ENCODE measurements at regions not wholly inside any gene's neighbourhood (a gene's known extent, or its start where the extent isn't known, plus 50 kb on each side); places are given as distances from the start of the nearest gene placed in this dataset.

DNA sequence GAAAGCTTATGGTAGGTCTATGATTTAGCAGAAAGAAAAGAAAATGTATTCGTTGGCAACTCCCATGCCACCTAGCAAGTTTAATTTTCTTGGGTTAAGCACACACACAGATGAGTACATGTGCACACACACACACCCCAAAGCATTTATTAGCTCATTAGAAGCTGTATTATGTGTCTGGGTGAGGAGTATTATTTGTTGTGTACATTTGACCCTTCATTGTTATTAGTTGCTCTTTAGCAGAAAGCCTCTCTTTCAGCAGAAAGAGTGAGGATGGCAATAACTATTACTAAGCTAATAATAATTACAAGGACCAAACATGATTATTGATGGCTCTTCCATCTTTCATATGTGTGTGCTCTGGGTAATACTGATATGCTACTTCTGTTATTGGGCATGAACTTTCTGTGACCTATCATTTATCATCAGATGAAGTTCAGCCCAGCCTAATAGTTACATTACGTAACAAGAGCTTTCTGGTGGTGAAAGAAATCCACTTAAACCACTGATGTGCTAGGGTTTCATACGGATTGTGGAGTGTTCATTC, 177.4 kb upstream of the OBI1 start:
- Histone ChIP-seq H2AFZ (no peak overlapping the region), H4K20me1 (ENCODE audit: insufficient read depth) (no peaks in the 10 kb centered on the region), H3K27me3 (replicated peaks; ENCODE audit: insufficient read depth) (no peaks in the 10 kb centered on the region), H3K79me2 (ENCODE audit: insufficient read depth) (no peaks in the 10 kb centered on the region), H3K9ac (no peak overlapping the region), H3K36me3 (ENCODE audit: low read depth) (no peaks in the 10 kb centered on the region), H3F3A (ENCODE audit: insufficient read depth) (no peaks in the 10 kb centered on the region), H3K4me1 (ENCODE audit: insufficient read depth) (no peaks in the 10 kb centered on the region), H3K4me3 (no peak overlapping the region), H3K9me2 (ENCODE audit: insufficient read depth) (no peaks in the 10 kb centered on the region), H3K4me2 (ENCODE audit: unreplicated experiment) (no peak overlapping the region), H3K9me3 (ENCODE audit: low read depth) (no peaks in the 10 kb centered on the region), H3K27ac (no peak overlapping the region)
- in situ Hi-C loops (cut with MboI) = no loop called here
- 16 to 17% methylated on average over 3 of the region's 3 CpGs for WGBS, 2 experiments (ENCODE audit: low coverage in 1 of 2, low lambda C conversion rate in 2 of 2, missing lambda C conversion rate in 2 of 2)
- no peak for DNase-seq
- TF ChIP-seq EZH2 (IDR thresholded peaks at IDR 0.05; ENCODE audit: insufficient read depth, poor library complexity, severe bottlenecking) = no peak
- TF ChIP-seq EZH2phosphoT487 (IDR thresholded peaks at IDR 0.05; ENCODE audit: insufficient read depth, low read depth) = no peak

- Histone ChIP-seq H4K20me1 (ENCODE audit: insufficient read depth) (no peaks in the 10 kb centered on the region), H3K4me2 (ENCODE audit: unreplicated experiment) (no peak overlapping the region), H3K9ac (no peak overlapping the region), H3K79me2 (ENCODE audit: insufficient read depth) (no peaks in the 10 kb centered on the region), H3K4me1 (ENCODE audit: insufficient read depth) (no peaks in the 10 kb centered on the region), H3K27me3 (replicated peaks; ENCODE audit: insufficient read depth) (no peaks in the 10 kb centered on the region), H3F3A (ENCODE audit: insufficient read depth) (no peaks in the 10 kb centered on the region), H3K9me2 (ENCODE audit: insufficient read depth) (no peaks in the 10 kb centered on the region), H3K36me3 (ENCODE audit: low read depth) (no peaks in the 10 kb centered on the region), H3K27ac (no peak overlapping the region), H3K9me3 (ENCODE audit: low read depth) (no peaks in the 10 kb centered on the region), H3K4me3 (no peak overlapping the region), H2AFZ (no peak overlapping the region)
- WGBS, 2 experiments (ENCODE audit: low coverage in 1 of 2, low lambda C conversion rate in 2 of 2, missing lambda C conversion rate in 2 of 2) = 0 to 6% methylated on average over 3 of the region's 3 CpGs
- in situ Hi-C loops (cut with MboI) = no loop called here
- no peak for DNase-seq
- TF ChIP-seq EZH2 (IDR thresholded peaks at IDR 0.05; ENCODE audit: insufficient read depth, poor library complexity, severe bottlenecking) = no peak
Observed at GRCh38 chr13:78832461-78832860, 173.5 kb upstream of the OBI1 start.

DNA sequence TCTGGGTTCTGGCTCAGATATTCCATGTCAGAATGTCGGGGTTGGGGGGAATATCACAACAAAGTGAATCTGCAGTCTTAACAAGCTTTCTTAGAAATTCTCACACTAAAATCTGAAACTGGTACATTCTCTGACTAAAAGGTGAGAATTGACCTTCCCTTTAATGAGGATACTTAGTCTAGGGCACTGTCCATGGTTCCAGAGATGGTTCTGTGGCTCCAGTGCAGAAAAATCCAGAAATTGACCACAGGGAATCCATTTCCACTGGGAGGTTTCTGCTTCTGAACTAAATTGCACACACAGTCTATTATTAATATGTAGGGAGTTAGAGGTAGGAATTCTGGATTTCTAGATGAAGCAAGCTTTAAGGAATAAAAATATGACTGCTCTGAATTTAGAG, 171.6 kb upstream of the OBI1 start:
- no peak overlapping the region for H2AFZ ChIP-seq
- no peak overlapping the region for H3K4me3 ChIP-seq
- H3K27me3 ChIP-seq (replicated peaks; ENCODE audit: insufficient read depth) = no peaks in the 10 kb centered on the region
- H3K4me1 ChIP-seq (ENCODE audit: insufficient read depth) = no peaks in the 10 kb centered on the region
- no peak overlapping the region for H3K27ac ChIP-seq
- WGBS, 2 experiments (ENCODE audit: low coverage in 1 of 2, low lambda C conversion rate in 2 of 2, missing lambda C conversion rate in 2 of 2) = 16 to 23% methylated on average over 1 of the region's 1 CpG
- no peaks in the 10 kb centered on the region for H4K20me1 ChIP-seq (ENCODE audit: insufficient read depth)
- no peak overlapping the region for H3K9ac ChIP-seq
- H3F3A ChIP-seq (ENCODE audit: insufficient read depth) = no peaks in the 10 kb centered on the region
- in situ Hi-C loops (cut with MboI) = no loop called here
- H3K36me3 ChIP-seq (ENCODE audit: low read depth) = no peaks in the 10 kb centered on the region
- no peaks in the 10 kb centered on the region for H3K9me2 ChIP-seq (ENCODE audit: insufficient read depth)
- H3K4me2 ChIP-seq (ENCODE audit: unreplicated experiment) = no peak overlapping the region
- no peak for DNase-seq
- no peaks in the 10 kb centered on the region for H3K79me2 ChIP-seq (ENCODE audit: insufficient read depth)
- H3K9me3 ChIP-seq (ENCODE audit: low read depth) = no peaks in the 10 kb centered on the region
- TF ChIP-seq EZH2phosphoT487 (IDR thresholded peaks at IDR 0.05; ENCODE audit: insufficient read depth, low read depth) (no peak), EZH2 (IDR thresholded peaks at IDR 0.05; ENCODE audit: insufficient read depth, poor library complexity, severe bottlenecking) (no peak)

DNA sequence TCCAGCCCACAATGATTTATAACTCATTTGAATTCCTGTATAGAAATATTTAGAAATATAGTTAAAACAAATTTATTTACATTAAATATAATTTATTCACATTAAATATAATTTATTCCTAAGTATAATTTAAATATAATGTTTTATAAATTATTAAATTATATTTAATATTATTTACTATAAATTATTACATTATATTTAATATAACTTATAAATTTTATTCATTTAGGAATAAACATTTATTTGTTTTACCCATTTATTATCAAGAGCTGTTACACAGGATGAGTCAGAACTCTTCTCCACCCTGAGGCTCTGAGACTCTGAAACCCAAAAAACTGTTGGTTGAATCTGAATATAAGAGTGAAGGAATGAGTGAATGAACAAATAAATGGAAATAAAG, 170.9 kb upstream of the OBI1 start:
- Histone ChIP-seq H4K20me1 (ENCODE audit: insufficient read depth) (no peaks in the 10 kb centered on the region), H3K4me3 (no peak overlapping the region), H3K9ac (no peak overlapping the region), H3K9me2 (ENCODE audit: insufficient read depth) (no peaks in the 10 kb centered on the region), H3K4me1 (ENCODE audit: insufficient read depth) (no peaks in the 10 kb centered on the region), H3K9me3 (ENCODE audit: low read depth) (no peaks in the 10 kb centered on the region), H3K27me3 (replicated peaks; ENCODE audit: insufficient read depth) (no peaks in the 10 kb centered on the region), H3F3A (ENCODE audit: insufficient read depth) (no peaks in the 10 kb centered on the region), H3K27ac (no peak overlapping the region), H3K36me3 (ENCODE audit: low read depth) (no peaks in the 10 kb centered on the region), H3K79me2 (ENCODE audit: insufficient read depth) (no peaks in the 10 kb centered on the region), H3K4me2 (ENCODE audit: unreplicated experiment) (no peak overlapping the region), H2AFZ (no peak overlapping the region)
- TF ChIP-seq EZH2phosphoT487 (IDR thresholded peaks at IDR 0.05; ENCODE audit: insufficient read depth, low read depth) = no peak
- TF ChIP-seq EZH2 (IDR thresholded peaks at IDR 0.05; ENCODE audit: insufficient read depth, poor library complexity, severe bottlenecking) = no peak
- DNase-seq = no peak
- in situ Hi-C loops (cut with MboI) = no loop called here

GRCh38 chr13:78827471-78827870, 168.5 kb upstream of the OBI1 start:
- H4K20me1 ChIP-seq (ENCODE audit: insufficient read depth) = no peaks in the 10 kb centered on the region
- in situ Hi-C loops (cut with MboI) = no loop called here
- 5 to 8% methylated on average over 3 of the region's 3 CpGs for WGBS, 2 experiments (ENCODE audit: low coverage in 1 of 2, low lambda C conversion rate in 2 of 2, missing lambda C conversion rate in 2 of 2)

More at GRCh38 chr13:78827471-78827870, 168.5 kb upstream of the OBI1 start:
- Histone ChIP-seq H3K27me3 (replicated peaks; ENCODE audit: insufficient read depth) (no peaks in the 10 kb centered on the region), H3F3A (ENCODE audit: insufficient read depth) (no peaks in the 10 kb centered on the region), H3K79me2 (ENCODE audit: insufficient read depth) (no peaks in the 10 kb centered on the region), H3K9me3 (ENCODE audit: low read depth) (no peaks in the 10 kb centered on the region), H2AFZ (no peak overlapping the region), H3K9me2 (ENCODE audit: insufficient read depth) (no peaks in the 10 kb centered on the region), H3K9ac (no peak overlapping the region), H3K4me3 (no peak overlapping the region), H3K4me2 (ENCODE audit: unreplicated experiment) (no peak overlapping the region), H3K4me1 (ENCODE audit: insufficient read depth) (no peaks in the 10 kb centered on the region), H3K36me3 (ENCODE audit: low read depth) (no peaks in the 10 kb centered on the region), H3K27ac (no peak overlapping the region)
- TF ChIP-seq EZH2 (IDR thresholded peaks at IDR 0.05; ENCODE audit: insufficient read depth, poor library complexity, severe bottlenecking) = no peak
- TF ChIP-seq EZH2phosphoT487 (IDR thresholded peaks at IDR 0.05; ENCODE audit: insufficient read depth, low read depth) = no peak
- no peak for DNase-seq
